ENCODE measurements at regions not wholly inside any gene's neighbourhood (a gene's known extent, or its start where the extent isn't known, plus 50 kb on each side); places are given as distances from the start of the nearest gene placed in this dataset.
"Not testable (repeated sequence)": the region's sequence is repeated elsewhere in the genome, so short reads cannot be mapped to it uniquely, and the experiment has no call there.

DNA sequence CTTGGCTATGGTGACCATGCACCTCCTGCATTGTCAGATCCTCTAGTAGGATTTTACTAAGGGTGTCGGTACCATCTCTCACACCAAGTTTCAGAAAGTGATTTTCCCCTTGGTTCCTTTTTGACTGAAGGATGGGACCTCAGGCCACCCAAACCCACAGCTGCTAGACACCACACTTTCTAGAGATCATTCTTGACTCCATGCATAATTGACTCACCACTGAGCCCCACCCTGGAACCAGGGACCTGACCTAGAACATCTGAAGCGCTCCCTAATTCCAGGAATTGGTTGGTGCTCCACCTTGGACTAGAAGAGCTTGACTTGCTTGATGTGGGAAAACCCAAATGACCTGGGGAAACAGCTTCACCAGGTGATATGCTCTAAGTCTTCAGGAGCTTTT, 206.8 kb upstream of the EGLN3 start:
- H3K4me3 ChIP-seq (ENCODE audit: low read length): no peak overlapping the region
- TF ChIP-seq, protein P1, sequence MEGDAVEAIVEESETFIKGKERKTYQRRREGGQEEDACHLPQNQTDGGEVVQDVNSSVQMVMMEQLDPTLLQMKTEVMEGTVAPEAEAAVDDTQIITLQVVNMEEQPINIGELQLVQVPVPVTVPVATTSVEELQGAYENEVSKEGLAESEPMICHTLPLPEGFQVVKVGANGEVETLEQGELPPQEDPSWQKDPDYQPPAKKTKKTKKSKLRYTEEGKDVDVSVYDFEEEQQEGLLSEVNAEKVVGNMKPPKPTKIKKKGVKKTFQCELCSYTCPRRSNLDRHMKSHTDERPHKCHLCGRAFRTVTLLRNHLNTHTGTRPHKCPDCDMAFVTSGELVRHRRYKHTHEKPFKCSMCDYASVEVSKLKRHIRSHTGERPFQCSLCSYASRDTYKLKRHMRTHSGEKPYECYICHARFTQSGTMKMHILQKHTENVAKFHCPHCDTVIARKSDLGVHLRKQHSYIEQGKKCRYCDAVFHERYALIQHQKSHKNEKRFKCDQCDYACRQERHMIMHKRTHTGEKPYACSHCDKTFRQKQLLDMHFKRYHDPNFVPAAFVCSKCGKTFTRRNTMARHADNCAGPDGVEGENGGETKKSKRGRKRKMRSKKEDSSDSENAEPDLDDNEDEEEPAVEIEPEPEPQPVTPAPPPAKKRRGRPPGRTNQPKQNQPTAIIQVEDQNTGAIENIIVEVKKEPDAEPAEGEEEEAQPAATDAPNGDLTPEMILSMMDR (conservative IDR thresholded peaks at IDR 0.05; ENCODE audit: low read length): no peak
- DNase-seq (ENCODE audit: low read depth): no peak

DNA sequence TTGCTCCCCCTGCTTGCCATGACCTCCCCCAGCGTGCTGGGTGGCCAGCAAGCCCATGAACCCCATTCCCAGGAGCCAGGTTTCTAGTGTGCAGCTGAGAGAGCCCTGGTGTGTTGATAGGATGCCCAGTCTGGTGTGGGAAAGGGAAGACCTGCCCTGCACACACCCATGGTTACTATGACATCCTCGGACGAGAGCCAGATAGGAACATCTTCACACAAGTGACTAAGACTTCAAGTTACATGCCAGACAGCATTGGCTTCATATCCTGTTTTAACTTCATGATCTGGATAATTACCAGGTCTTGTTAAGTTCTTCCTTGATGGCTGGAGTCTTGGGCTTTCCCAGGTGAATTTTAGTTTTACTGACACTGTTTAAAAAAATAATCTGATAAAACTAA, 196.6 kb upstream of the EGLN3 start:
- TF ChIP-seq, protein P1 (conservative IDR thresholded peaks at IDR 0.05; ENCODE audit: low read length): no peak
- DNase-seq (ENCODE audit: low read depth): no peak
- H3K4me3 ChIP-seq (ENCODE audit: low read length): no peak overlapping the region

DNA sequence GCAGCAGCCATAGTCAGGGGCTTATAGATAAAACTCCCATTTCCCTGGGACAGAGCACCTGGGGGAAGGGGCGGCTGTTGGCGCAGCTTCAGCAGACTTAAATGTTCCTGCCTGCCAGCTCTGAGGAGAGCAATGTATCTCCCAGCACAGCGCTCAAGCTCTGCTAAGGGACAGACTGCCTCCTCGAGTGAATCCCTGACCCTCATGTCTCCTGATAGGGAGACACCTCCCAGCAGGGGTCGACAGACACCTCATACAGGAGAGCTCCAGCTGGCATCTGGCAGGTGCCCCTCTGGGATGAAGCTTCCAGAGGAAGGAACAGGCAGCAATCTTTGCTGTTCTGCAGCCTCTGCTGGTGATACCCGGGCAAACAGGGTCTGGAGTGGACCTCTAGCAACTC, 189.3 kb upstream of the EGLN3 start:
- H3K4me3 ChIP-seq (ENCODE audit: low read length); DNase-seq (ENCODE audit: low read depth): not testable (repeated sequence)

DNA sequence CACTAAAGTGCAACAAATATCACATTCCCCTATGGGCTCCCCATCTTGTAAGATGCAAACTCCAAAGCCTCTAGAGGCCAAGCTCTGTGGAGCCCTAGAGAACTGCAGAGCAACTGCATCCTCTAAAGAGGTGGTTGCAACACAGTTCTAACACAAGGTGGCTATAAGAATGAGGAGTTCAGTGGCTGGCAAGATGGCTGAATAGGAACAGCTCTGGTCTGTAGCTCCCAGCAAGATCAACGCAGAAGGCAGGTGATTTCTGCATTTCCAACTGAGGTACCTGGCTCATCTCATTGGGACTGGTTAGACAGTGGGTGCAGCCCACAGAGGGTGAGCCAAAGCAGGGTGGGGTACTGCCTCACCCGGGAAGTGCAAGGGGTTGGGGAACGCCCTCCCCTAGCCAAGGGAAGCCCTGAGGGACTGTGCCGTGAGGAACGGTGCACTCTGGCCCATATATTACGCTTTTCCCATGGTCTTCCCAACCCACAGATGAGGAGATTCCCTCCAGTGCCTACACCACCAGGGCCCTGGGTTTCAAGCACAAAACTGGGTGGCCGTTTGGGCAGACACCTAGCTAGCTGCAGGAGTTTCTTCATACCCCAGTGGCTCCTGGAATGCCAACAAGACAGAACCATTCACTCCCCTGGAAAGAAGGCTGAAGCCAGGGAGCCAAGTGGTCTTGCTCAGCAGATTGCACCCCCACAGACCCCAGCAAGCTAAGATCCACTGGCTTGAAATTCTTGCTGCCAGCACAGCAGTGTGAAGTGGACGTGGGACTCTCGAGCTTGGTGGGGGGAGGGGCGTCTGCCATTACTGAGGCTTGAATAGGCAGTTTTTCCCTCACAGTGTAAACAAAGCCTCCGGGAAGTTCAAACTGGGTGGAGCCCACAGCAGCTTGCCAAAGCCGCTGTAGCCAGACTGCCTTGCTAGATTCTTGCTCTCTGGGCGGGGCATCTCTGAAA, 188.6 kb upstream of the EGLN3 start:
- DNase-seq (ENCODE audit: low read depth): peak; percentile 16

DNA sequence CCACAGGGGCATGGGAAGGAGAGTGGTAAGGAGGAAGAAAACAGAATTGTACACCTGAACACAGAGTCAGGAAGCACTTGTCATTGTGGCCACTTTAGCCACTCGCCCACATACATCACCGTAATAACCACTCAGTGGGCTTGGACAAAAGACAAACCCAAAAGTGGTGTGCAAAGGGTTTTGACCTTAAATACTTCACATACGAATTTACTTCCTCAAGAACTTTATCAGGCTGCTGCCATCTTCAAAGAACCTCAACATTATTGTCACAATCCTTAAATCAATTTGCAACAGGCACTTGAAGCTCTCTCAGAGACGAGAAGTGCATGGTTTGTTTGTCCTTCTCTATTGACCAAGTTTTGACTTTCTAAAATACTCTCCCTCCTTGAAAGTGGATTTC, 187.3 kb upstream of the EGLN3 start:
- TF ChIP-seq, protein P1 (conservative IDR thresholded peaks at IDR 0.05; ENCODE audit: low read length): no peak
- no peak overlapping the region for H3K4me3 ChIP-seq (ENCODE audit: low read length)
- DNase-seq (ENCODE audit: low read depth): no peak

More for the DNA sequence above, 188.6 kb upstream of the EGLN3 start:
- H3K4me3 ChIP-seq (ENCODE audit: low read length): not testable (repeated sequence)

DNA sequence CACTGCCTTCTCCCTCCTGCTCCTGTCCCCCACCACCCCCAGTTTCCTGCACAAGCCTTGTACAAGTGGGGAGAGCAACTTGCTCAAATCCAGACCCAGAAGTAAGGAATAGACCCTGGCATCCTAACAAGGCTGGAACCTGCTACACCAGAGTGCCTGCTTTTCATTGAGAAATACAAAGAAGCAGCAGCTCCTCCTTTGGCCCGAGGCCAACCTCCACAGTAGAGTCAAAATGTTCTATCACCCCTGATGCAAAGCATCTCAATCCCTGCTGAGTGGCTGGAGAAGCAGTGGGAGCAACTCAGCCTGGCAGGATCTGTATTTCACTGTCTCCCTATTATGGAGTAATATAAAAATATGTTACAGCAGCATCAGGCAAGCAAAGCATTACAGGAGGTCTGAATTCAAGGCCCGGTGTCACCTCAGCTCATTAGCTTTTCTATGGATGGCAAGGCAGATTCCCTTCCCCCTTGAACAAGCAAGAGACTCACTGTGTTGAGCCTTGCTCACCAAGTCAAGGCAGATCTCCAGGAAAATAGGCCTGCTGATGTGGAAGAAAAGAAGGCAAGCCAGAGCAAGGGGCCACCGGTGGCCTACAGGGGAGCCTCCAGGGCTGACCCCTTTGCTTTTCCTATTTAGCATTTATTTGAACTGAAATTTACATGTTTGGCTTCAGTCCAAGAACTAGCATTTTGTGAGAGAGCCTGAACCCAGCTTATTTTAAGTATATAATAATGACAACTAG, 186.3 kb upstream of the EGLN3 start:
- TF ChIP-seq, protein P1 (conservative IDR thresholded peaks at IDR 0.05; ENCODE audit: low read length): no peak
- no peak for DNase-seq (ENCODE audit: low read depth)

DNA sequence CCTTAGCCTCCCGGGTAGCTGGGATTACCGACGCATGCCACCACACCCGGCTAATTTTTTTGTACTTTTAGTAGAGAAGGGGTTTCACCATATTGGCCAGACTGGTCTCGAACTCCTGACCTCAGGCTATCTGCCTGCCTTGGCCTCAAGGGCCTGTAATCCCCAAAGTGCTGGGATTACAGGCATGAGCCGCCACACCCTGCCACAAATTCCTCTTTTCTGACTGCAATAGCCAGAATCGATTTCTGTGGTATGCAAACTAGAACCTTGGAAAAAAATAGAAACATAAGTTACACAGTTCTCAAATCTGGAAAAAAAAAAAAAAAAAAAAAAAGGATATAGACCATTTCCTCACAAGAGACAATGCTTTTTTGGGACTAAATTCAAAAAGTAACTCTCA, 184.6 kb upstream of the EGLN3 start:
- DNase-seq (ENCODE audit: low read depth): peak; percentile 15
- TF ChIP-seq, protein P1 (conservative IDR thresholded peaks at IDR 0.05; ENCODE audit: low read length): no peak
- no peak overlapping the region for H3K4me3 ChIP-seq (ENCODE audit: low read length)

More for the DNA sequence above, 186.3 kb upstream of the EGLN3 start:
- H3K4me3 ChIP-seq (ENCODE audit: low read length): no peak overlapping the region

DNA sequence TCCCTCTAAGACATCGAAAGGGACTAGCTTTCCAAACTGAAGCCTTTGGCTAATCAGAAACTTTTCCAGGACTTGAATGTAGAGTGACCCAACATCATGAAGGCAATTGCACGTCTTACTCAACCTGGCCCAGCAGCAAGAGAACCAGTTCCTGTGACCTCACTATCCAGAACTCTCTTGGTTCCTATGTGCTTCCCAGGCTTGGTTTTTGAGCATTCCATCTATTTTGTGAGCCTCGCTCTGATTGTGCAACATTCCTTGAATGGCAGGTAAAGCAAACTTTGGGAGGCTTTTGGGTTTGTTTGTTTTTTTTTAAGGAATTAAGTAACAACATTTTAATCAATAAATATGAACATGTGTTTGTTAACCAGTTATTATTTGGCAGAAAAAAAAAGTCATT, 183.6 kb upstream of the EGLN3 start:
- no peak for DNase-seq (ENCODE audit: low read depth)
- H3K4me3 ChIP-seq (ENCODE audit: low read length): no peak overlapping the region
- TF ChIP-seq, protein P1 (conservative IDR thresholded peaks at IDR 0.05; ENCODE audit: low read length): no peak
